Brain microvascular endothelial cell (primary cell): ENCODE measurements at regions not wholly inside any gene's neighbourhood (a gene's known extent, or its start where the extent isn't known, plus 50 kb on each side); places are given as distances from the start of the nearest gene placed in this dataset.

Experiments used
- DNase-seq: peaks from one replicate; pipeline ENCODE4 v3.0.0-alpha.2; 2020
- H3K27ac ChIP-seq: fragments of 250-450 bp; sonication (Bioruptor Pico); 2 replicates; pipeline ENCODE4 v1.5.1; 2020; ENCODE audit warnings: mild to moderate bottlenecking, moderate library complexity
- H3K27me3 ChIP-seq: fragments of 250-450 bp; sonication (Bioruptor Pico); replicated peaks from 2 replicates; pipeline ENCODE4 v1.5.1; 2020; ENCODE audit warnings: mild to moderate bottlenecking
- H3K36me3 ChIP-seq: fragments of 250-450 bp; sonication (Bioruptor Pico); replicated peaks from 2 replicates; pipeline ENCODE4 v1.5.1; 2020; ENCODE audit warnings: mild to moderate bottlenecking
- H3K4me3 ChIP-seq: 2 replicates; pipeline ENCODE4 v1.5.1; 2011; ENCODE audit warnings: low read depth, mild to moderate bottlenecking, control low read depth, low read length, moderate library complexity
- CTCF ChIP-seq: IDR thresholded peaks from 2 replicates; pipeline ENCODE4 v1.5.1; 2011; ENCODE audit warnings: low read depth, mild to moderate bottlenecking, moderate library complexity, low read length, control low read depth, inconsistent platforms; ENCODE audit errors: missing control alignments
- in situ Hi-C: cut with HindIII; loops from 2 replicates; pipeline ENCODE4 v1.10.0; 2017; ENCODE audit warnings: low sequenced_read_pairs, low pct_ligation_motif_present

GRCh38 chrX:55813150-55813549 lies 95.6 kb downstream of the RRAGB start:
- in situ Hi-C loops: no loop called here
- no peak for TF ChIP-seq CTCF
- Histone ChIP-seq H3K4me3 (no peak overlapping the region), H3K27me3 (no peaks in the 10 kb centered on the region), H3K27ac (no peak overlapping the region), H3K36me3 (no peaks in the 10 kb centered on the region)
- no peak for DNase-seq

- H3K27ac ChIP-seq: no peak overlapping the region
- in situ Hi-C loops: no loop called here
- no peaks in the 10 kb centered on the region for H3K27me3 ChIP-seq
- H3K4me3 ChIP-seq: no peak overlapping the region
- no peaks in the 10 kb centered on the region for H3K36me3 ChIP-seq
- TF ChIP-seq CTCF: no peak
- no peak for DNase-seq
Measured at GRCh38 chrX:55815546-55815945, 98.0 kb downstream of the RRAGB start.

- Histone ChIP-seq H3K27ac (no peak overlapping the region), H3K4me3 (no peak overlapping the region), H3K36me3 (no peaks in the 10 kb centered on the region), H3K27me3 (no peaks in the 10 kb centered on the region)
- TF ChIP-seq CTCF: no peak
- no peak for DNase-seq
- in situ Hi-C loops: no loop called here
Measured at GRCh38 chrX:55816023-55816422, 98.5 kb downstream of the RRAGB start.

GRCh38 chrX:55818673-55819375 lies 101.3 kb downstream of the RRAGB start:
- H3K4me3 ChIP-seq: no peak overlapping the region
- no peak for DNase-seq
- no peak for TF ChIP-seq CTCF
- H3K36me3 ChIP-seq: no peaks in the 10 kb centered on the region
- in situ Hi-C loops: no loop called here
- no peaks in the 10 kb centered on the region for H3K27me3 ChIP-seq
- no peak overlapping the region for H3K27ac ChIP-seq

GRCh38 chrX:55839485-55839884 lies 121.9 kb downstream of the RRAGB start:
- DNase-seq: no peak
- H3K27me3 ChIP-seq: no peaks in the 10 kb centered on the region
- TF ChIP-seq CTCF: no peak
- H3K36me3 ChIP-seq: no peaks in the 10 kb centered on the region
- no peak overlapping the region for H3K27ac ChIP-seq
- H3K4me3 ChIP-seq: no peak overlapping the region
- in situ Hi-C loops: no loop called here
